ENCODE measurements at regions not wholly inside any gene's neighbourhood (a gene's known extent, or its start where the extent isn't known, plus 50 kb on each side); places are given as distances from the start of the nearest gene placed in this dataset.

DNA sequence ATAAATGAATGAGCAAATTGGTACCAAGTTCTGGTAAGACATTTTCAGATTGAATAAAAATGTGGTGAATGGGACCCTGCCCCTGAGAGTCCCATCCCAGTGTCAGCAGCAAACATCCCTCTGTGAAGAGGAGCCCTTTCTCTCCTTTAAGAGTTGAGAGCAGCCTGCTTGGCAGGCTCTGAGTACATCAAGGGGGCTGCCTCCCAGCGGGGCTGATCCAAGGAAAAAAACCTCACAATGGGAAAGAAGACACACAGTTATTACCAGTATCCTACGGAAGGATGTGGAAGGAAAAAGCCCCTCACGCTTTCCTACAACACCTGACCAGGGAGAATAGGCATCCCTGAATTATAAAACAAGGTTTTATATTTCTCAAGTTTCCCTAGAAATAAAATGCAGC, 293.8 kb upstream of the B3GAT1 start:
- Histone ChIP-seq H3K9me3 (ENCODE audit: control insufficient read depth, insufficient read depth, low read depth, low read length) (no peaks in the 10 kb centered on the region), H3K36me3 (ENCODE audit: control insufficient read depth, insufficient read depth, low read length) (no peaks in the 10 kb centered on the region), H3K4me3 (ENCODE audit: low read depth in 2 of 2, low read length in 2 of 2) (no peak overlapping the region), H3K4me1 (ENCODE audit: control insufficient read depth, insufficient read depth, low read length) (no peaks in the 10 kb centered on the region), H3K27ac (ENCODE audit: low read length) (no peak overlapping the region), H3K27me3 (ENCODE audit: control insufficient read depth, insufficient read depth, low read length) (peaks cover 13% of the 10 kb centered on the region; the same call in 1 of the 2 replicates)
- no peak for DNase-seq (ENCODE audit: low read depth, low spot score)
- no peak for ATAC-seq
- ChIA-PET CTCF (no interaction called here), POLR2A (no interaction called here)
- BruUV-seq (replicated peaks): no TSS peak
- TF ChIP-seq POLR2AphosphoS5 (IDR thresholded peaks at IDR 0.05; ENCODE audit: low read depth, low read length) (no peak), TCF7L2 (IDR thresholded peaks at IDR 0.05; ENCODE audit: low read depth, low read length) (no peak), SIN3A (IDR thresholded peaks at IDR 0.05; ENCODE audit: borderline replicate concordance, insufficient read depth, low read depth, low read length) (no peak)
- TF ChIP-seq, protein P1, sequence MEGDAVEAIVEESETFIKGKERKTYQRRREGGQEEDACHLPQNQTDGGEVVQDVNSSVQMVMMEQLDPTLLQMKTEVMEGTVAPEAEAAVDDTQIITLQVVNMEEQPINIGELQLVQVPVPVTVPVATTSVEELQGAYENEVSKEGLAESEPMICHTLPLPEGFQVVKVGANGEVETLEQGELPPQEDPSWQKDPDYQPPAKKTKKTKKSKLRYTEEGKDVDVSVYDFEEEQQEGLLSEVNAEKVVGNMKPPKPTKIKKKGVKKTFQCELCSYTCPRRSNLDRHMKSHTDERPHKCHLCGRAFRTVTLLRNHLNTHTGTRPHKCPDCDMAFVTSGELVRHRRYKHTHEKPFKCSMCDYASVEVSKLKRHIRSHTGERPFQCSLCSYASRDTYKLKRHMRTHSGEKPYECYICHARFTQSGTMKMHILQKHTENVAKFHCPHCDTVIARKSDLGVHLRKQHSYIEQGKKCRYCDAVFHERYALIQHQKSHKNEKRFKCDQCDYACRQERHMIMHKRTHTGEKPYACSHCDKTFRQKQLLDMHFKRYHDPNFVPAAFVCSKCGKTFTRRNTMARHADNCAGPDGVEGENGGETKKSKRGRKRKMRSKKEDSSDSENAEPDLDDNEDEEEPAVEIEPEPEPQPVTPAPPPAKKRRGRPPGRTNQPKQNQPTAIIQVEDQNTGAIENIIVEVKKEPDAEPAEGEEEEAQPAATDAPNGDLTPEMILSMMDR (IDR thresholded peaks at IDR 0.05): no peak
- TF ChIP-seq, protein P2, sequence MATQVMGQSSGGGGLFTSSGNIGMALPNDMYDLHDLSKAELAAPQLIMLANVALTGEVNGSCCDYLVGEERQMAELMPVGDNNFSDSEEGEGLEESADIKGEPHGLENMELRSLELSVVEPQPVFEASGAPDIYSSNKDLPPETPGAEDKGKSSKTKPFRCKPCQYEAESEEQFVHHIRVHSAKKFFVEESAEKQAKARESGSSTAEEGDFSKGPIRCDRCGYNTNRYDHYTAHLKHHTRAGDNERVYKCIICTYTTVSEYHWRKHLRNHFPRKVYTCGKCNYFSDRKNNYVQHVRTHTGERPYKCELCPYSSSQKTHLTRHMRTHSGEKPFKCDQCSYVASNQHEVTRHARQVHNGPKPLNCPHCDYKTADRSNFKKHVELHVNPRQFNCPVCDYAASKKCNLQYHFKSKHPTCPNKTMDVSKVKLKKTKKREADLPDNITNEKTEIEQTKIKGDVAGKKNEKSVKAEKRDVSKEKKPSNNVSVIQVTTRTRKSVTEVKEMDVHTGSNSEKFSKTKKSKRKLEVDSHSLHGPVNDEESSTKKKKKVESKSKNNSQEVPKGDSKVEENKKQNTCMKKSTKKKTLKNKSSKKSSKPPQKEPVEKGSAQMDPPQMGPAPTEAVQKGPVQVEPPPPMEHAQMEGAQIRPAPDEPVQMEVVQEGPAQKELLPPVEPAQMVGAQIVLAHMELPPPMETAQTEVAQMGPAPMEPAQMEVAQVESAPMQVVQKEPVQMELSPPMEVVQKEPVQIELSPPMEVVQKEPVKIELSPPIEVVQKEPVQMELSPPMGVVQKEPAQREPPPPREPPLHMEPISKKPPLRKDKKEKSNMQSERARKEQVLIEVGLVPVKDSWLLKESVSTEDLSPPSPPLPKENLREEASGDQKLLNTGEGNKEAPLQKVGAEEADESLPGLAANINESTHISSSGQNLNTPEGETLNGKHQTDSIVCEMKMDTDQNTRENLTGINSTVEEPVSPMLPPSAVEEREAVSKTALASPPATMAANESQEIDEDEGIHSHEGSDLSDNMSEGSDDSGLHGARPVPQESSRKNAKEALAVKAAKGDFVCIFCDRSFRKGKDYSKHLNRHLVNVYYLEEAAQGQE (IDR thresholded peaks at IDR 0.05; ENCODE audit: insufficient read depth in 1 of 2, low read depth in 2 of 2, low read length in 1 of 2): no peak
- intact Hi-C loops (cut with micrococcal nuclease; ENCODE audit: unreplicated experiment) (no loop called here), in situ Hi-C loops (cut with HindIII; ENCODE audit: low pct_unique_long_range_greater_than_20kb, low sequenced_read_pairs) (no loop called here)

DNA sequence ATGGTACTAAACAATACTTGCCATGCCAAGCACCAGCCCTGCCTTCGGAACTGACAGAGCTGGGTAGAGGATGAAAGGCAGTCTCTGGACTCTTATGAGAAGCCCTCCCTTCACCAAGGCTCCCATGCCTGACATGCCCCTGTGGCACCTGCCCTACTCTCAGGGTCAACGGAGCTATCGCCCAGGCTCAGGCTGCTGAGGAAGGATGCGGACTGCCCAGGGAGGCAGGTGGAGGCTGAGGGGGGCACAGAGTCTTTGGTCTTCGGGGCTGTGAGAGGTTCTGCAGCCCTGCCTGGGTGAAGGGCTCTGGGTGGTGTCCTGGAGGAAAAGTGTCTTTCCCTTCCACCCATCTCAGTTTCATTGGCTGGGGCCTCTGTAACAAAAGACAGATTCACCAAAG, 290.8 kb upstream of the B3GAT1 start:
- Histone ChIP-seq H3K4me3 (ENCODE audit: low read depth in 2 of 2, low read length in 2 of 2) (no peak overlapping the region), H3K27ac (ENCODE audit: low read length) (no peak overlapping the region), H3K36me3 (ENCODE audit: control insufficient read depth, insufficient read depth, low read length) (no peaks in the 10 kb centered on the region), H3K27me3 (ENCODE audit: control insufficient read depth, insufficient read depth, low read length) (peaks cover 13% of the 10 kb centered on the region; the same call in 1 of the 2 replicates), H3K4me1 (ENCODE audit: control insufficient read depth, insufficient read depth, low read length) (no peaks in the 10 kb centered on the region), H3K9me3 (ENCODE audit: control insufficient read depth, insufficient read depth, low read depth, low read length) (no peaks in the 10 kb centered on the region)
- no TSS peak for BruUV-seq (replicated peaks)
- ChIA-PET CTCF (no interaction called here), POLR2A (no interaction called here)
- DNase-seq (ENCODE audit: low read depth, low spot score): no peak
- TF ChIP-seq TCF7L2 (IDR thresholded peaks at IDR 0.05; ENCODE audit: low read depth, low read length): no peak
- no peak for TF ChIP-seq POLR2AphosphoS5 (IDR thresholded peaks at IDR 0.05; ENCODE audit: low read depth, low read length)
- TF ChIP-seq, protein P1 (IDR thresholded peaks at IDR 0.05): no peak
- intact Hi-C loops (cut with micrococcal nuclease; ENCODE audit: unreplicated experiment): no loop called here
- no peak; the same call in 1 of the 2 replicates for ATAC-seq
- in situ Hi-C loops (cut with HindIII; ENCODE audit: low pct_unique_long_range_greater_than_20kb, low sequenced_read_pairs): no loop called here

Measured in Panc1 (cell line).